ENCODE measurements at regions not wholly inside any gene's neighbourhood (a gene's known extent, or its start where the extent isn't known, plus 50 kb on each side); places are given as distances from the start of the nearest gene placed in this dataset.
"Not testable (repeated sequence)": the region's sequence is repeated elsewhere in the genome, so short reads cannot be mapped to it uniquely, and the experiment has no call there.

DNA sequence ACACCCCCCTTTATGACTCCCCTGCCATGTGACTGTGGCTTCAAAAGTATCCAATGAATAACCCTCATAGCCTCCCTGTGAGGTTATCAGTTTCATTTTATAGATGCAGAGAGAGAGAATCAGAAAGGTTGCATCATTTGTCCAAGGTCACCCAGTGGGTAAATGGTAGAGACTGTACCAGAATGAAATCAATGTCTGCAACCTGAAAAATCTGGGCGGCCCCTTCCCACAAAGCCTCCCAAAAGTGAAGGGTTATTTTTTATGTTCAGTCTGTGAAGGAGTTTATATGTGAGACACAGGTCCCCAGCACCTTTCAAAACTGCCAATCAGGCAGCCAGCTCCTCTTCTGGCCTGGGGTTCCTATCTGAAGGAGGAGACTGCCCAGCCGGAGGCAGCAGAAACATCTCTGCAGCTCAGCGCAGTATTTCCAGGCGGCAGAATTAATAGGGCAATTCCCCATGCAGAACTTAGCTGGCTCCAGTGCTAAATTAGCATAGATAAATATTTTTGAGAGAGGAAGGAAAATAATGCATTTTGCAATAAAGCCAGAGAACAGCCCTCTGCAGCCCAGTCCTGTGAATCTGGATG lies 130.8 kb upstream of the PRR20G start:
- no peak for DNase-seq (ENCODE audit: low read depth)

GRCh38 chr3:127417709-127418559 lies 130.1 kb upstream of the PRR20G start:
- no peak for DNase-seq (ENCODE audit: low read depth)

DNA sequence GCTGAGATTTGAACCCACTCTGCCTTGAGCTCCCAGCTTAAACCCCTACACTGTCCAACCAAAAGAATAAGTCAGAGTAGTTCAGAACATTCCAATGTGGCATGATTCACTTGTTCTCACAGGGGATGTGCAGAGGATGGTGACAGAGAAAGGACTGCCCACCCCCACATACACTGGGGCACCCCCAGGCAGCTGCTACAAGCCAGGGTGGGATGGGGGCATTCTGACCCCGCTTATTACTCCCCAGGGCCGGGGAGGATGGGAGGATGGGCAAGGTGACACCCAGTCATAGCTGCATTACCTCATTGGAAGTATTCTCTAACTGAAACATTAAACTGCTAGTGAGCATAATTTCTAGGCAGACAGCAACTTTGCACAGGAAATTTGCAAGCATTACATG lies 126.0 kb upstream of the PRR20G start:
- no peak for DNase-seq (ENCODE audit: low read depth)

GRCh38 chr3:127413318-127413673 lies 125.5 kb upstream of the PRR20G start:
- DNase-seq (ENCODE audit: low read depth), result no peak

DNA sequence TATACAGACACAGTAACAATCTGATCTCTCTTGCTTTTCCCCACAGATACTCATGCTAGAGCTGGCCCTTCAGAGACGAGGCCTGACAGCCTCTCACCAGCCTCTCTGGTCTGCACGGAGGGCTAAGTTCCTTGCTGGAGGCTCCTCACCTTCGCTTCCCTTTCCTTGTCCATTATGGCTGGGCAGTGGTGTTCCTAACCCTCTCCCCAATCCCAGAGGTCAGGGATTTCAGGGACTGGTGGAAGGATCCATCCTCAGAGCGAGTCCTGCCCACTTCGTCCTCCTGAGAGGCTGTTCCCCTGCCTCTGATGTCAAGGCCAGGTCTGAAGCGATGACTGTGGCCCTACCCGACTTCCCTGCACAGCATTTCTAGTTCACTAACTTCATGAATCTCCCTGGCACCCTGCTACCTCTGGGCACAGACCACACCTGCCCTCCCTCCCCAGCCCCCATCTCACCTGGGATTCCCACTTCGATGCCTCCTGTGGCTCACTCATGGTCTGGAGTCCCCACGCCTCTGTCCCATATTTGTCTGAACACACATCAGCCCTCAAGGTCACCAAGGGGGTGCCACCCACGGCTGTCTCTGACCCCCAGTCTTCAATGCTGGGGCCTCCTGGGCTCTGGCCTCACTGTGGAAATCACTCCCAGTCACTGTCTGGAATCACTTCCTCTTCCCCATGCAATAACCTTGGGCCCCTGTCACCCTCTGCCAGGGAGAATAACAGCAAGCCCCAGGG lies 124.9 kb upstream of the PRR20G start:
- no peak for DNase-seq (ENCODE audit: low read depth)

DNA sequence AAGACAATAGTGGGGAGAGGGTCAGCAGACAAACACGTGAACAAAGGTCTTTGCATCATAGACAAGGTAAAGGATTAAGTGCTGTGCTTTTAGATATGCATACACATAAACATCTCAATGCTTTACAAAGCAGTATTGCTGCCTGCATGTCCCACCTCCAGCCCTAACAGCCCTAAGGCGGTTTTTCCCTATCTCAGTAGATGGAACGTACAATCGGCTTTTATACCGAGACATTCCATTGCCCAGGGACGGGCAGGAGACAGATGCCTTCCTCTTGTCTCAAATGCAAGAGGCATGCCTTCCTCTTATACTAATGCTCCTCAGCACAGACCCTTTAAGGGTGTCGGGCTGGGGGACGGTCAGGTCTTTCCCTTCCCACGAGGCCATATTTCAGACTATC lies 124.0 kb upstream of the PRR20G start:
- DNase-seq (ENCODE audit: low read depth), result not testable (repeated sequence)

- DNase-seq (ENCODE audit: low read depth), result no peak
Observed at GRCh38 chr3:127411083-127411727, 123.4 kb upstream of the PRR20G start.

GRCh38 chr3:127410678-127411077 lies 122.8 kb upstream of the PRR20G start:
- no peak for DNase-seq (ENCODE audit: low read depth)

DNA sequence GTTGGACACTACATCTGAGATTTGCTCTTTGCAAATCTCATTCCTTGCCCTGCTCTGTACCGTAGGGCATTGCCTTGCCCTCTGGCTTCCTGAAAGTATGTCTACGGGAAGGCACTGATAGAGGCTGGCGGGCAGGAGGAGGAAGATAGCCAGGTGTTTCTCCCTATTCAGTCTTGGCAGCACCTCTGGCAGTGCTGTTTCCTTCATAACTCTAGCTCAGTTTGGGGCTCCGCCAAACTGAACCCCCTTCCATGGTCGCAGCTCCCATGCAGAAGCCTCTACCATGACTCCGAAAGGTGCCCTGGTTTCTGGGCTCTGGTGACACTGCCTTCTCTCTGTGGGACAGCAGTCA lies 122.3 kb upstream of the PRR20G start:
- DNase-seq (ENCODE audit: low read depth), result no peak

- DNase-seq (ENCODE audit: low read depth), result no peak
Observed at GRCh38 chr3:127409421-127410136, 121.7 kb upstream of the PRR20G start.

DNA sequence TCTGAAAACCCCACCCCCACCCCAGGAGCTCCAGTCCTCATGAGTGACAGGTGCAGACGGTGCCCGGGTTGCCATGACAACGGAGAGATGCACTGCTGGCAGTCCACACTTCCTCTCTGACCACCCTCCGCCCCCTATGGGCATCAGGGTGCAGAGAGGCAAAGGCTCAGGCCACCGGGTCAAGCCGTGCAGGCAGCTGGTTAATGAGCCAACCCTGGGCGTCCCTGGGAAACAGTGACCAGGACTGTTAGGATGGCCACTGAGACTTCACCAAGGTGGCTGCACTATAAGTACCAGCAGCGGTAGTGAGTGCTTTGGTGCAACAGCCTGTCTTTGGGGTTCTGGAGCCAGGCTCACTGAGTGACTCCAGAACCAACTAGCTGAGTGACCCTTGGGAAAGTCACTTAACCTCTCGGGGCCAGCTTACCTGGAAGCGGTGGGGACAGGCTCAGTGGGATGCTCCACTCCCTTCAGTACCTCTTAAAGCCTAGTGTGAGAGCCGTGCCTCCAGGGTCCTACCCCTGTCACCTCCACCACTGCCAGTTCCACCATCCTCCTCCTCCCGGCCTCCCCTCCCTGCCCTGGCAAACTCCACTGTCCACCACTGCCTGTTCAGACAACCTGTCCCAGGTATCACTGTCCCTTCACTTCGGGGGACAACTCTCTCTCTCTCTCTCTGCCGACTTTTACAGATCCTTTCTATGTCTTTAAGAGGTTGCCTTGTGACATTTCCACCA lies 121.0 kb upstream of the PRR20G start:
- no peak for DNase-seq (ENCODE audit: low read depth)

DNA sequence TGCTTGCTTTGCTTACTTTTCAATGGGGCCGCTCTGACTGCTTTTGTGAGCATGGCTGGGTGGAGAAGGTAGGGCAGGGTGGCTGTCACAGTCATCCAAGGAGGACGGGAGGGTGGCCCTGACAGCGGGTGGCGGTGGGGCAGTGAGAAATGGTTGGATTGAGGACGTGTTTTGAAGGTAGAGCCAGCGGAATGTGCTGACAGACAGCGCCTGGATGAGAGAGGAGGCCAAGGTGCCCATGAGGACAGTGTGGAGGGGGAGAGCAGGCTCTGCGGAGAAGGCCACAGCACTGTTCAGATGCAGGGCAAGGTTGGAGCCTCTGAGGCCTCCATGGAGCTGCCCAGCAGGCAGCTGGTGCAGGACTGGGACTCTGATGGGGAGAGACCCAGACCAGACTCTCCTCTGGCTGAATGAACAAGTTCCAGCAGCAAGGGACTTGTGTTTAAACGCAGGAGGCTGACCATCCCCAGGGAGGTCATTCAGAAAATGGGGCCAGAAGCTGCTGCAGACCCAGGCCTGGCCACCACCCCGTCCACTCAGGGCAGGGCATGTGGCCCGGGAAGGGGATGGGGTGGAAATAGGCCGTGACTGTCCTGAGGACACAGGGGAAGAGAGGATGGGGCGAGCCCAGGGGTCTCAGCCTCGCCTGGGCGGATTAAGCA lies 120.3 kb upstream of the PRR20G start:
- no peak for DNase-seq (ENCODE audit: low read depth)

DNA sequence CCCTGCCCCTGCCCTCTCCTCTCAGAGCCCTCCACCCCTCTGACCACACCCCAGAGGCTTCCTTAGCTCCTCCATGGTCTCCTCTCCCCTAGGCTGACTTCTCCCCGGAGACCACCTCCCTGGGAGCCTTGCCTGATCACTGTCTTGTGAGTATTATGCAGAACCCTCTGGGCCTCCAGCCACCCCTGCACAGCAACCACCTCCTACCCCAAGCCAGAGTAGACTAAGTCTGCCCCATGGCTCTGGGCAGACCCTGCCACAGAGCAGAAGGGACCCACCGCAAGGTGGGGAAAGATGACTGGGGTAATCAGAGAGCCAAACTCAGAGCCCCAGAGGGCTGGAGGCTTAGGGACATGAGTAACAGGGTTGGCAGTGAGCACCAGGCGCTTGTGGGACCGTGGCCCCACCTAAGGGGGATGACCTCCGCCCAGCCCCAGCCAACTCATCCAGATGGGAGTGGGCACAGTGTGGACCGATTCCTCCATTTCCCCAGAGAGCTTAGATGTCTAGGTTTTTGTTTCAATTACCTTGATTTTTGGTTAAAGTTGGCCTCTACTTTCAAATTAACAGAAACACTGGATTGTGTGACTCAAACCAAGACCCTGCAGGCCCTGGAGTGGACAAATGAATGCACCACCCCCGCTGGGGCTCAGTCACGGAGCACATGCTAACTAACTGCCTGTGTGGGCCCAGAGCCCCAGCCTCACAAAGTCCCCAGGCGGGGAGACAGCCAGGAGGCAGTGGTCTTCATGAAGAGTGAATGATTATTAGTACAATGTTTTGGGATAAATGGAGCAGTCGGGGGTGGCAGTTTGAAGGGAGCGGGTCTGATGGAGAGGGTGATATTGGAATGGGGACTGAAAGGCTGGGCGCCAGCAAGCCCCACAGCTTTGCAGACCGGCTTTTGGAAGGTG lies 119.4 kb upstream of the PRR20G start:
- no peak for DNase-seq (ENCODE audit: low read depth)

GRCh38 chr3:127406309-127407025 lies 118.6 kb upstream of the PRR20G start:
- DNase-seq (ENCODE audit: low read depth), result peak; percentile 12

DNA sequence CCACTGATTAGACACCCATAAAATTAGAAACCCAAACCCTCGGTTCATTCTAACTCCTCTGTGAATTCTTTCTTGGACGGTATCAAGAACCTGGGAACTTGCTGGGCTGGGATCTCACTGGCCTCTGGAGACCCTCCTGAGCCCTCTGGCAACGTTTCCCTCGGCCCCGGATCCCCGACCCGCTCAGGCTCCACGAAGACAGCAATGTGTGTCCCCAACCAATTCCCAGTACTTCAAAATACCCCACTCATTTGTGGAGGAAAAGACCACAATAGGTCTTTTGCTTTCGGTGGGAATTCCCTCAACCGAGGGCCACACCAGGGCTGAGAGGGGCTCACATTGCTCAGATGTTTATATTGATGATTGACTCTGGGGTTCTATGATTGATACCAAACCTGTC lies 117.9 kb upstream of the PRR20G start:
- no peak for DNase-seq (ENCODE audit: low read depth)

DNA sequence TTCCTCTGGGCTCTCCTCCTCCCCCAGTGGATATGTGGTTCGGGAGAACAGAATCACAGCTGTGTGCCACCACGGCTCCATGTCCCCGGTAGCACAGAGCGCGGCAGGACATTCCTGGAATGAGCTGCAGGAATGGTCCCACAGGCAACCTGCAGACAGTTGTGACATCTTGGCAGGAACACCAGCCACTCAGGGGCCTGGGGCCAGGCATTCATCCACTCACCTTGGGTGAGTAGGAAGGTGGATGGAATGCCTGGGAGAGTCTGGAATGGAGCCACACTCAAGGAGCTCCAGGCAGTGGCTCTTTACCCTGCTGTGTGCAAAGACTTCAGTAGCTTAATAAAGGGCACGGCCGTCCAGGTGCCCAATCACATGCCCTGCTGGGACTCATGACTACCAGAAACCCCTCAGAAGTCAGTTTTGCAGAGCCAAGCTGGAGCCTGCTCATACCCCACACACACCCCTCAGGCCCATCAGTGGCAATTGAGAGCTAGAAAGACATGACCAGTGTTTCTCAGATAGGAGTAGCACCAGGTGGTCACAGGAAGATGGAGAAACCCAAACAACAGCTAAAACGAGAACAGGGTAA lies 117.3 kb upstream of the PRR20G start:
- no peak for DNase-seq (ENCODE audit: low read depth)

DNA sequence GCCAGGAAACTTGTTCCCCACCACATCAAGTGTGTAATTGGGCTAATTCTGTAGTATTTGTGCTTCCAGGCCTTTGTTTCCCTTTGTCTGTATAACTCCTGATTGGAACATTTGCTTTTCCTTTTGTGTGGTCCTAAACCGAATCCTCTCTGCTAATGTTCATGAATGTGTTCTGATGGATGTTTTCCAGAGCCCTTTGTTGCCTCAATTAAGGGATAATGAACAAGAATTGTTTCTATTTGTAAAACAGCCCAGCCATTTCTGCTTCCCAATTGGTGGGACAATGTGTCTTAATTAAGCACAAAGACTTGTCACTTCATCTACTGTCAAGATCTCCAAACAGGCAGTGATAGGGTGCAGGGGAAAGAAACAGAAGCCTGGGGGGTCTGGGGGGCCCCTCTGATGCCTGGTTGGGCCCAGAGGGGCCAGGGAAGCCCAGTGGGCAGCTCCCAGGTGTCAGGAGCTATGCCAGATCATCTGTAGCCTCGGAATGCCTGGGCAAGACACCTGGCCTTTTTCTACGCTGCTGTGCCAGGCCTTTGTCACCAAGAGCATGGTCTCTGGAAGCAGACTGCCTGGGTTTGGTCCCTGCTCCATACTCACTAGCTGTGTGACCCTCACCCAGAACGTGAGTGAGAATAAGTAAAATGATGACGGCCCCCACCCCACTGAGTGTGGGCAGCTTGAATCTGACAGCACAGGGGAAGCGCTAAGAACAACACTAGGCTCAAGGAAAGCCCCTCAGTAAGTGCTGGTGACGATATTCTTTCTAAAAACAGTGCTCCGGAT lies 116.6 kb upstream of the PRR20G start:
- no peak for DNase-seq (ENCODE audit: low read depth)

GRCh38 chr3:127403795-127404194 lies 115.9 kb upstream of the PRR20G start:
- DNase-seq (ENCODE audit: low read depth), result no peak
